IMR-90 (cell line): ENCODE measurements at regions not wholly inside any gene's neighbourhood (a gene's known extent, or its start where the extent isn't known, plus 50 kb on each side); places are given as distances from the start of the nearest gene placed in this dataset.

Source experiments
- ATAC-seq: fragments of 200-7000 bp; cut with Tn5 transposase; 2 replicates; pipeline ENCODE4 v1.9.1; 2020; ENCODE audit warnings: low read depth, mild to moderate bottlenecking, moderate library complexity
- BruUV-seq: library from RNA; stranded (reverse); fragments of 400-500 nt; replicated peaks from 2 replicates; lab custom pipeline; 2021; lab: Mats Ljungman, UMichigan
- CTCF ChIA-PET: fragments of 300-600 bp; formaldehyde crosslinking; extraction: SDS; loops from one replicate; lab custom pipeline; 2021; ENCODE audit warnings: antibody characterized with exemption; lab: Yijun Ruan, JAX
- POLR2A ChIA-PET: fragments of 300-600 bp; sonication (Branson Sonifier 250); formaldehyde crosslinking; loops from one replicate; lab custom pipeline; 2022; ENCODE audit warnings: antibody characterized with exemption; ENCODE audit not compliant: unreplicated experiment; lab: Charles Lee
- DNase-seq: peaks from one replicate; pipeline ENCODE4 v3.0.0; 2013
- H2AFZ ChIP-seq: replicated peaks from 2 replicates; pipeline ENCODE3; 2013; ENCODE audit warnings: low read length, mild to moderate bottlenecking; ENCODE audit not compliant: poor library complexity
- H2AK5ac ChIP-seq: 2 replicates; pipeline ENCODE4 v1.6.1; 2013; ENCODE audit warnings: low read depth, low read length, inconsistent platforms
- H2AK9ac ChIP-seq: replicated peaks from 2 replicates; pipeline ENCODE3; 2013; ENCODE audit warnings: mild to moderate bottlenecking, low read depth, low read length, moderate library complexity; ENCODE audit not compliant: poor library complexity
- H2BK120ac ChIP-seq: 2 replicates; pipeline ENCODE4 v1.6.1; 2013; ENCODE audit warnings: low read depth, low read length, inconsistent platforms
- H2BK15ac ChIP-seq: 3 replicates; pipeline ENCODE4 v1.6.1; 2013; ENCODE audit warnings: low read depth, low read length, inconsistent platforms
- H2BK20ac ChIP-seq: 2 replicates; pipeline ENCODE4 v1.6.1; 2013; ENCODE audit warnings: low read depth, mild to moderate bottlenecking, inconsistent platforms, low read length, moderate library complexity
- H2BK5ac ChIP-seq: 2 replicates; pipeline ENCODE4 v1.6.1; 2013; ENCODE audit warnings: mild to moderate bottlenecking, low read depth, low read length, inconsistent platforms; ENCODE audit not compliant: poor library complexity, severe bottlenecking
- H3K14ac ChIP-seq: replicated peaks from 2 replicates; pipeline ENCODE4 v1.6.1; 2013; ENCODE audit warnings: low read depth, low read length, inconsistent platforms
- H3K18ac ChIP-seq: 2 replicates; pipeline ENCODE4 v1.6.1; 2013; ENCODE audit warnings: low read depth, low read length, control low read depth
- H3K23ac ChIP-seq: 2 replicates; pipeline ENCODE4 v1.6.1; 2013; ENCODE audit warnings: low read depth, low read length, inconsistent platforms
- H3K27ac ChIP-seq: 2 replicates; pipeline ENCODE4 v1.5.1; 2013; ENCODE audit warnings: mild to moderate bottlenecking, control low read depth, low read length; ENCODE audit not compliant: insufficient read depth
- H3K27me3 ChIP-seq: 2 replicates; pipeline ENCODE4 v1.6.1; 2013; ENCODE audit warnings: low read length; ENCODE audit not compliant: control insufficient read depth, insufficient read depth
- H3K36me3 ChIP-seq: 2 replicates; pipeline ENCODE4 v1.6.1; 2013; ENCODE audit warnings: low read length, mixed read lengths; ENCODE audit not compliant: control insufficient read depth, insufficient read depth
- H3K4ac ChIP-seq: 2 replicates; pipeline ENCODE4 v1.6.1; 2013; ENCODE audit warnings: low read depth, low read length, inconsistent platforms
- H3K4me1 ChIP-seq: 2 replicates; pipeline ENCODE4 v1.6.1; 2013; ENCODE audit warnings: low read length, mixed read lengths; ENCODE audit not compliant: control insufficient read depth, insufficient read depth
- H3K4me2 ChIP-seq: 2 replicates; pipeline ENCODE4 v1.6.1; 2013; ENCODE audit warnings: low read depth, mild to moderate bottlenecking, control low read depth, low read length, moderate library complexity
- H3K4me3 ChIP-seq: 2 replicates; pipeline ENCODE4 v1.5.1; 2013; ENCODE audit warnings: low read depth, mild to moderate bottlenecking, control low read depth, low read length, moderate library complexity; ENCODE audit not compliant: insufficient read depth
- H3K56ac ChIP-seq: 2 replicates; pipeline ENCODE4 v1.6.1; 2013; ENCODE audit warnings: low read length, inconsistent platforms; ENCODE audit not compliant: insufficient read depth; ENCODE audit errors: extremely low read depth
- H3K79me1 ChIP-seq, 2 experiments: 2 replicates each; pipeline ENCODE4 v1.6.1; 2013; ENCODE audit warnings: low read length in 2 of 2, inconsistent platforms in 1 of 2, low read depth in 1 of 2
- H3K9ac ChIP-seq: 2 replicates; pipeline ENCODE4 v1.6.1; 2013; ENCODE audit warnings: low read depth, low read length, control low read depth
- H3K9me1 ChIP-seq: 2 replicates; pipeline ENCODE4 v1.6.1; 2013; ENCODE audit warnings: low read length, inconsistent platforms; ENCODE audit not compliant: insufficient read depth
- H3K9me3 ChIP-seq: 2 replicates; pipeline ENCODE4 v1.6.1; 2013; ENCODE audit warnings: low read length; ENCODE audit not compliant: control insufficient read depth, insufficient read depth
- H4K20me1 ChIP-seq: 2 replicates; pipeline ENCODE4 v1.6.1; 2013; ENCODE audit warnings: low read length, inconsistent platforms; ENCODE audit not compliant: insufficient read depth
- H4K5ac ChIP-seq: 2 replicates; pipeline ENCODE4 v1.6.1; 2013; ENCODE audit warnings: mild to moderate bottlenecking, low read depth, low read length, control low read depth
- H4K8ac ChIP-seq, 2 experiments: 2 replicates each; pipeline ENCODE4 v1.6.1; 2013; ENCODE audit warnings: low read depth in 2 of 2, low read length in 2 of 2, control low read depth in 1 of 2, inconsistent platforms in 1 of 2
- H4K91ac ChIP-seq: 2 replicates; pipeline ENCODE4 v1.6.1; 2013; ENCODE audit warnings: low read depth, low read length, inconsistent platforms; ENCODE audit not compliant: insufficient read depth
- CHD1 ChIP-seq: IDR thresholded peaks from 2 replicates; pipeline ENCODE4 v1.6.1; 2012; ENCODE audit warnings: low read depth, low read length, improper control_type of control experiment
- MXI1 ChIP-seq: IDR thresholded peaks from 2 replicates; pipeline ENCODE4 v1.6.1; 2012; ENCODE audit warnings: low read depth, mild to moderate bottlenecking, low read length, moderate library complexity, borderline replicate concordance
- NFE2L2 ChIP-seq: fragments of 150-350 bp; IDR thresholded peaks from 2 replicates; pipeline ENCODE4 v1.6.1; 2016; ENCODE audit warnings: low read depth, mild to moderate bottlenecking, low read length
- WGBS, 2 experiments: methylation state at CpG; one replicate each; pipeline versions ENCODE4 v1.1.5 to v1.1.7; 2013; ENCODE audit warnings: missing lambda C conversion rate in 2 of 2; ENCODE audit not compliant: insufficient read length in 1 of 2; ENCODE audit errors: extremely low coverage in 2 of 2; 5-methylcytosine and 5-hydroxymethylcytosine counted together
- dilution Hi-C: fragments of 300-500 bp; cut with HindIII; formaldehyde crosslinking; loops from one replicate; pipeline ENCODE4 v1.14.3; 2018; ENCODE audit warnings: low sequenced_read_pairs; ENCODE audit not compliant: unreplicated experiment
- in situ Hi-C: fragments of 300-500 bp; cut with MboI; formaldehyde crosslinking; loops from 3 replicates; pipeline ENCODE4 v1.14.3; 2019; ENCODE audit warnings: low sequenced_read_pairs, inconsistent platforms, mixed read lengths
- intact Hi-C: fragments of 100-400 bp; cut with micrococcal nuclease; formaldehyde crosslinking; loops from 2 replicates; pipeline ENCODE4 v1.10.0; 2022

GRCh38 chr2:120977582-120978358 is 242.1 kb downstream of the GLI2 start:
- H2BK5ac ChIP-seq = no peak overlapping the region
- ChIA-PET CTCF (no interaction called here), POLR2A (no interaction called here)
- no peak overlapping the region for H4K91ac ChIP-seq
- H3K36me3 ChIP-seq = peaks cover 72% of the 10 kb centered on the region
- intact Hi-C loops = loop anchor here (2.0 kb wide), 1 partner anchor 93 kb away; no protein-coding TSS in a partner anchor
- H2AFZ ChIP-seq = no peak overlapping the region
- no peak overlapping the region for H3K4me2 ChIP-seq
- peaks cover 7% of the 10 kb centered on the region; the same call in 1 of the 2 replicates for H3K9me1 ChIP-seq
- H2AK5ac ChIP-seq = no peak overlapping the region
- no peak overlapping the region for H2BK20ac ChIP-seq
- H2BK120ac ChIP-seq = no peak overlapping the region
- no peak overlapping the region for H3K56ac ChIP-seq
- H2BK15ac ChIP-seq = no peak overlapping the region
- H4K8ac ChIP-seq = no peak overlapping the region
- H3K14ac ChIP-seq = no peak overlapping the region
- H3K23ac ChIP-seq = no peak overlapping the region
- TF ChIP-seq MXI1 (no peak), NFE2L2 (no peak), CHD1 (no peak)
- H3K4me1 ChIP-seq = 0 out of 2 replicates have a peak, but pooled peaks cover 2% of the 10 kb centered on the region
- no peak overlapping the region for H3K9ac ChIP-seq
- H3K27ac ChIP-seq = no peak overlapping the region
- in situ Hi-C loops = no loop called here
- no peak overlapping the region for H3K4ac ChIP-seq
- no peak overlapping the region for H3K18ac ChIP-seq
- H3K79me1 ChIP-seq = peaks cover 13 to 33% of the 10 kb centered on the region in 2 experiments; a peak in 3 of 4 replicates
- dilution Hi-C loops = no loop called here
- WGBS, 2 experiments = 100% methylated on average over 13 of the region's 25 CpGs; no CpG with 5 or more reads in 1 of the 2 experiments
- H4K20me1 ChIP-seq = peaks cover 2% of the 10 kb centered on the region
- H4K5ac ChIP-seq = no peak overlapping the region
- no peaks in the 10 kb centered on the region for H3K9me3 ChIP-seq
- H2AK9ac ChIP-seq = peak overlapping the region; percentile 69
- no TSS peak for BruUV-seq
- ATAC-seq = no peak
- no peaks in the 10 kb centered on the region for H3K27me3 ChIP-seq
- DNase-seq = no peak
- no peak overlapping the region for H3K4me3 ChIP-seq
